ENCODE measurements at regions not wholly inside any gene's neighbourhood (a gene's known extent, or its start where the extent isn't known, plus 50 kb on each side); places are given as distances from the start of the nearest gene placed in this dataset.

DNA sequence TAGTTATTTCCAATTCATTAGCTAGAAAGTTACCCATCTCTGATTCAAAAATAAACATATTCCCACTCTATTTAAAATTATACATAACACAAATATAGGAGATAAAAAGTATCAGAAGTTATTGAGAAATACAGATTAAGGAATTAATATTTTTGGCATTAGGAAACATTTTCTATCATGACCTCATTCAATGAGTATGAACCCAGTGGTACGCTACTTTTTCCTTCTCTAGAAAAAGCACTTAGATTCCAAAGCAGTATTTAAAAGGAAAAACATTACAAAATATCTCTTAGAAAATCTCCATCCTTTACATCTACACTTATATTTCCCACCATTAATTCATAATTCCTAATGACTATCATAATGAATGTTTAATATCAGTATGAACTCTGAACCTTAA is 240.6 kb upstream of the GNAI1 start:
- TF ChIP-seq CTCF (IDR thresholded peaks at IDR 0.05) = no peak
- TF ChIP-seq EZH2 (IDR thresholded peaks at IDR 0.05) = no peak

Data from neural progenitor cell (in vitro differentiated cells).